Keratinocyte (primary cell): ENCODE measurements at regions not wholly inside any gene's neighbourhood (a gene's known extent, or its start where the extent isn't known, plus 50 kb on each side); places are given as distances from the start of the nearest gene placed in this dataset.

Source experiments
- EZH2 ChIP-seq: IDR thresholded peaks from one replicate; pipeline ENCODE4 v1.6.1; 2012; ENCODE audit warnings: inconsistent platforms, mild to moderate bottlenecking, low read length, moderate library complexity
- TF ChIP-seq, protein P1 (sequence below), 3 experiments: IDR thresholded peaks in 1 of 3; conservative IDR thresholded peaks in 1 of 3; optimal IDR thresholded peaks in 1 of 3; 2 replicates in 2 of 3; 3 replicates in 1 of 3; pipeline versions ENCODE3 to v1.5.1; 2011; ENCODE audit warnings: low read length in 3 of 3, mild to moderate bottlenecking in 3 of 3, moderate library complexity in 2 of 3, control low read depth in 1 of 3, inconsistent platforms in 1 of 3; ENCODE audit not compliant: insufficient read depth in 2 of 3; ENCODE audit errors: extremely low read depth in 1 of 3

DNA sequence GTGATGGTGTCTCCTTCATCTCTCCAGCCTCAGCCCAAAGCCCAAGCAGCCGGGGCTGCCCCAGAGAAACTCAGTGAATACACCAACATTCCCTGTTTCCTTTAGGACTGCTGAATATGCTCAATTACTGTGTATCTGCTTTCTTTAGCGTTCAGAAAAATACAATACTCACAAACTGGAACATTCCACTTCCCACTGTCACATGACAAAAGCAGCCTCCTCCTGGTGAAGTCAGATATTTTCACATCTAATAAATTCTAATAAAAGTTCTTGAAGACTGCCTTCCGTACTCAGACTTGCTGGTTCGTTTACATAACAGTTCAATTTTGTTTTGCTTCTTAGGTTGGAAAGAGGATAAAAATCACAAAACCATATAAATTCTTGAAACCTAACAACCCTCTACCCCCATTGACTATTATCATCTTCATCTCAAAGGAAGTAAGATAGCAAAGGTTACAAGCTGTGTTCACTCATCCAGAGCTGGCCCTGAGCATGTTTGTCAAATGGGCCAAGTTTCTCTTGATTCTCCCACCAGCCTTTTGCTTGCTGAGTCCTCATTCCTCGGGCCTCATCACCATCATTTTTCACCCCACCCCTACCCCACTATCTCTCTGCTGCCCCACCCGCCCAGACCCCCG lies 190.8 kb upstream of the HNRNPA3 start:
- TF ChIP-seq, protein P1, sequence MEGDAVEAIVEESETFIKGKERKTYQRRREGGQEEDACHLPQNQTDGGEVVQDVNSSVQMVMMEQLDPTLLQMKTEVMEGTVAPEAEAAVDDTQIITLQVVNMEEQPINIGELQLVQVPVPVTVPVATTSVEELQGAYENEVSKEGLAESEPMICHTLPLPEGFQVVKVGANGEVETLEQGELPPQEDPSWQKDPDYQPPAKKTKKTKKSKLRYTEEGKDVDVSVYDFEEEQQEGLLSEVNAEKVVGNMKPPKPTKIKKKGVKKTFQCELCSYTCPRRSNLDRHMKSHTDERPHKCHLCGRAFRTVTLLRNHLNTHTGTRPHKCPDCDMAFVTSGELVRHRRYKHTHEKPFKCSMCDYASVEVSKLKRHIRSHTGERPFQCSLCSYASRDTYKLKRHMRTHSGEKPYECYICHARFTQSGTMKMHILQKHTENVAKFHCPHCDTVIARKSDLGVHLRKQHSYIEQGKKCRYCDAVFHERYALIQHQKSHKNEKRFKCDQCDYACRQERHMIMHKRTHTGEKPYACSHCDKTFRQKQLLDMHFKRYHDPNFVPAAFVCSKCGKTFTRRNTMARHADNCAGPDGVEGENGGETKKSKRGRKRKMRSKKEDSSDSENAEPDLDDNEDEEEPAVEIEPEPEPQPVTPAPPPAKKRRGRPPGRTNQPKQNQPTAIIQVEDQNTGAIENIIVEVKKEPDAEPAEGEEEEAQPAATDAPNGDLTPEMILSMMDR (optimal IDR thresholded peaks at IDR 0.05 in 1 of 3, IDR thresholded peaks at IDR 0.05 in 1 of 3, conservative IDR thresholded peaks at IDR 0.05 in 1 of 3; ENCODE audit: extremely low read depth in 1 of 3, insufficient read depth in 2 of 3, low read length in 3 of 3) = no peak
- no peak for TF ChIP-seq EZH2
